Testis (tissue), 2 donors: ENCODE measurements at regions not wholly inside any gene's neighbourhood (a gene's known extent, or its start where the extent isn't known, plus 50 kb on each side); places are given as distances from the start of the nearest gene placed in this dataset.

Source experiments
- CTCF ChIP-seq, 3 experiments: fragments of 450-650 bp in 2 of 3; fragments of 200-600 bp in 1 of 3; sonication (generic) in 1 of 3; IDR thresholded peaks; one replicate each; pipeline ENCODE4 v1.5.1; 2016 to 2019; ENCODE audit warnings: antibody characterized with exemption in 3 of 3, mild to moderate bottlenecking in 2 of 3, moderate library complexity in 1 of 3
- POLR2A ChIP-seq: fragments of 450-650 bp; IDR thresholded peaks from one replicate; pipeline ENCODE4 v1.6.1; 2017; ENCODE audit warnings: antibody characterized with exemption, mild to moderate bottlenecking, moderate library complexity

- TF ChIP-seq CTCF (IDR thresholded peaks at IDR 0.05) (no peak), POLR2A (no peak)
These were observed 273.4 kb downstream of the BMP7 start for GRCh38 chr20:56993020-56993559.
